Activated CD8-positive, alpha-beta T cell treated with anti-CD3 and anti-CD28 coated beads for 36 hours (primary cell): ENCODE measurements at regions not wholly inside any gene's neighbourhood (a gene's known extent, or its start where the extent isn't known, plus 50 kb on each side); places are given as distances from the start of the nearest gene placed in this dataset.

ENCODE experiments used
- ATAC-seq: fragments of 200-7000 bp; cut with Tn5 transposase; one replicate; pipeline ENCODE4 v1.10.0; 2021; ENCODE audit warnings: mild to moderate bottlenecking, moderate library complexity
- CTCF ChIA-PET: fragments of 350-600 bp; sonication (Branson Sonifier 250); formaldehyde crosslinking; loops from one replicate; lab custom pipeline; 2021; ENCODE audit warnings: antibody characterized with exemption; lab: Charles Lee
- POLR2A ChIA-PET: fragments of 350-600 bp; sonication (Branson Sonifier 250); formaldehyde crosslinking; loops from one replicate; lab custom pipeline; 2021; ENCODE audit warnings: antibody characterized with exemption; lab: Charles Lee
- DNase-seq: peaks from one replicate; pipeline ENCODE4 v3.0.0-alpha.2; 2020
- H3K27ac Mint-ChIP-seq: one replicate; pipeline ENCODE4 v1.8.0; 2021; ENCODE audit warnings: mild to moderate bottlenecking, mixed read lengths
- H3K27me3 Mint-ChIP-seq: one replicate; pipeline ENCODE4 v1.8.0; 2021; ENCODE audit warnings: mixed read lengths
- H3K36me3 Mint-ChIP-seq: one replicate; pipeline ENCODE4 v1.8.0; 2021; ENCODE audit warnings: low read depth, mixed read lengths
- H3K4me1 Mint-ChIP-seq: one replicate; pipeline ENCODE4 v1.8.0; 2021; ENCODE audit warnings: low read depth, mixed read lengths
- H3K4me3 Mint-ChIP-seq: one replicate; pipeline ENCODE4 v1.8.0; 2021; ENCODE audit warnings: mild to moderate bottlenecking, moderate library complexity, mixed read lengths
- H3K9me3 Mint-ChIP-seq: one replicate; pipeline ENCODE4 v1.8.0; 2021; ENCODE audit warnings: mixed read lengths
- intact Hi-C: fragments of 100-400 bp; cut with micrococcal nuclease; formaldehyde crosslinking; loops from one replicate; pipeline ENCODE4 v1.10.0; 2022
- TF ChIP-seq, protein P1 (sequence below): fragments of 200-600 bp; IDR thresholded peaks from one replicate; pipeline ENCODE4 v1.8.0; 2022; ENCODE audit warnings: antibody characterized with exemption, mild to moderate bottlenecking

- TF ChIP-seq, protein P1, sequence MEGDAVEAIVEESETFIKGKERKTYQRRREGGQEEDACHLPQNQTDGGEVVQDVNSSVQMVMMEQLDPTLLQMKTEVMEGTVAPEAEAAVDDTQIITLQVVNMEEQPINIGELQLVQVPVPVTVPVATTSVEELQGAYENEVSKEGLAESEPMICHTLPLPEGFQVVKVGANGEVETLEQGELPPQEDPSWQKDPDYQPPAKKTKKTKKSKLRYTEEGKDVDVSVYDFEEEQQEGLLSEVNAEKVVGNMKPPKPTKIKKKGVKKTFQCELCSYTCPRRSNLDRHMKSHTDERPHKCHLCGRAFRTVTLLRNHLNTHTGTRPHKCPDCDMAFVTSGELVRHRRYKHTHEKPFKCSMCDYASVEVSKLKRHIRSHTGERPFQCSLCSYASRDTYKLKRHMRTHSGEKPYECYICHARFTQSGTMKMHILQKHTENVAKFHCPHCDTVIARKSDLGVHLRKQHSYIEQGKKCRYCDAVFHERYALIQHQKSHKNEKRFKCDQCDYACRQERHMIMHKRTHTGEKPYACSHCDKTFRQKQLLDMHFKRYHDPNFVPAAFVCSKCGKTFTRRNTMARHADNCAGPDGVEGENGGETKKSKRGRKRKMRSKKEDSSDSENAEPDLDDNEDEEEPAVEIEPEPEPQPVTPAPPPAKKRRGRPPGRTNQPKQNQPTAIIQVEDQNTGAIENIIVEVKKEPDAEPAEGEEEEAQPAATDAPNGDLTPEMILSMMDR, result no peak
- ATAC-seq, result no peak
- Mint-ChIP-seq H3K27me3 (peaks cover 3% of the 10 kb centered on the region), H3K36me3 (no peaks in the 10 kb centered on the region), H3K27ac (no peak overlapping the region), H3K4me1 (no peaks in the 10 kb centered on the region), H3K4me3 (no peak overlapping the region), H3K9me3 (no peaks in the 10 kb centered on the region)
- DNase-seq, result no peak
- CTCF ChIA-PET, result no interaction called here
- POLR2A ChIA-PET, result no interaction called here
- intact Hi-C loops, result no loop called here
Observed at GRCh38 chr18:45284851-45285250, 330.4 kb upstream of the SLC14A2 start.

DNA sequence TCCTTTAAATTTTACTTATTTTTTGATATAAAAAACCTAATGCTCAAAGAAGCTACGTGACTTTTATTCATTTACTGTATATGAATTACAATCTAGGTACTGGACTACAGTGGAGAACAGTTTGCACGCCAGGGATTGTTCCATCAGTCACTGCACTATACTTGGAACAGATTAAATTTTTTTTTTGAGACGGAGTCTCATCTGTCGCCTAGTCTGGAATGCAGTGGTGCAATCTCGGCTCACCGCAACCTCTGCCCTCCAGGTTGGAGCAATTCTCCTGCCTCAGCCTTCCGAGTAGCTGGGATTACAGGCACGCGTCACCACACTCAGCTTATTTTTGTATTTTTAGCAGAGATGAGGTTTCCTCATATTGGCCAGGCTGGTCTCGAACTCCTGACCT, 330.0 kb upstream of the SLC14A2 start:
- Mint-ChIP-seq H3K36me3 (no peaks in the 10 kb centered on the region), H3K4me3 (no peak overlapping the region), H3K27me3 (peaks cover 3% of the 10 kb centered on the region), H3K4me1 (no peaks in the 10 kb centered on the region), H3K27ac (no peak overlapping the region), H3K9me3 (no peaks in the 10 kb centered on the region)
- ATAC-seq (no peak), DNase-seq (no peak)
- CTCF ChIA-PET, result no interaction called here
- TF ChIP-seq, protein P1, result no peak
- POLR2A ChIA-PET, result no interaction called here
- intact Hi-C loops, result no loop called here

DNA sequence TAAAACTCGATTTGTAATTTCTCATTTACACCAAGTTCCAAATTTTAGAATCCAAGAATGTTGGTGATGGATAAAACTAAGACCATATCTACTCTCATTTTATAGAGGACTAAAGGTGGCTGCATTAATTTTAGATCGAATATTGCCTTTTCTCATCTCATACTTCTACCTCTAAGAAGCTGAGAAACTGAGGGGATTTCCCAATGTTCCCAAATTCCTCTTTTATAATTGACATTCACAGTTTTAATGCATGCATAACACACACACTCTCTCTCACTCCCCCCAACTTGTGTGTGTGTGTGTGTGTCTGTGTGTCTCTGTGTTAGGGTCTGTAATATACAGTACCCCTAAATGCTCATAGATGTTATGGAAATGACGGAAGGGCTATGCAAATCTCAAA, 328.8 kb upstream of the SLC14A2 start:
- ChIA-PET POLR2A (no interaction called here), CTCF (interaction anchor here (2.5 kb wide), 1 partner anchor 10 kb away, joined by 11 read pairs; no protein-coding TSS in a partner anchor)
- Mint-ChIP-seq H3K4me3 (no peak overlapping the region), H3K27me3 (no peaks in the 10 kb centered on the region), H3K27ac (no peak overlapping the region), H3K36me3 (no peaks in the 10 kb centered on the region), H3K4me1 (no peaks in the 10 kb centered on the region), H3K9me3 (no peaks in the 10 kb centered on the region)
- TF ChIP-seq, protein P1, result no peak
- no peak for DNase-seq
- ATAC-seq, result no peak
- intact Hi-C loops, result no loop called here

DNA sequence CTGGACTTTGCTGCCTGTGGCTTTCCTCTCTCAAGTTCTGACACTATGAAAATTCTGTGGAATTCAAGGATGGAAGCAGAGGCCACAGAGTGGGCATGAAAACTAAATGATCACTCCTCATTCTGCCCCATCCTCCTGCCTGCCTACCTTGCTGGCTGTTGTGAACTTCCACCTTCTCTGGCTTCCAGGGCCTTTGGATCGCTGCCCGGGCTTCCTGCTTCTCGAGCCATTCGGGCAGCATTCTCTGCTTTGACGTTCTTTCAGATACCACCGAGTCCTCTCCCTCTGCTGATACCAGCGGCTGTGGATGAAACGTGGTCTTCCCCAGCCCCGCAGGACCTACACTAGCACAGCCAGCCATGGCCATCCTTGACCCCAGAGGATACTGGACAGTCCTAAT, 327.7 kb upstream of the SLC14A2 start:
- DNase-seq (no peak), ATAC-seq (no peak)
- H3K9me3 Mint-ChIP-seq, result no peaks in the 10 kb centered on the region
- H3K27me3 Mint-ChIP-seq, result no peaks in the 10 kb centered on the region
- H3K27ac Mint-ChIP-seq, result no peak overlapping the region
- no peaks in the 10 kb centered on the region for H3K36me3 Mint-ChIP-seq
- intact Hi-C loops, result no loop called here
- TF ChIP-seq, protein P1, result no peak
- H3K4me1 Mint-ChIP-seq, result no peaks in the 10 kb centered on the region
- ChIA-PET POLR2A (no interaction called here), CTCF (interaction anchor here (2.5 kb wide), 1 partner anchor 11 kb away, joined by 11 read pairs; no protein-coding TSS in a partner anchor)
- no peak overlapping the region for H3K4me3 Mint-ChIP-seq

GRCh38 chr18:45290364-45290763, 324.9 kb upstream of the SLC14A2 start:
- no peak for ATAC-seq
- H3K36me3 Mint-ChIP-seq, result no peaks in the 10 kb centered on the region
- ChIA-PET CTCF (no interaction called here), POLR2A (no interaction called here)
- H3K9me3 Mint-ChIP-seq, result no peaks in the 10 kb centered on the region
- H3K27ac Mint-ChIP-seq, result no peak overlapping the region
- no peaks in the 10 kb centered on the region for H3K4me1 Mint-ChIP-seq
- no peaks in the 10 kb centered on the region for H3K27me3 Mint-ChIP-seq
- intact Hi-C loops, result no loop called here
- H3K4me3 Mint-ChIP-seq, result no peak overlapping the region
- DNase-seq, result no peak
- TF ChIP-seq, protein P1, result no peak
